IPS-NIHi7 (cell line): ENCODE measurements at regions not wholly inside any gene's neighbourhood (a gene's known extent, or its start where the extent isn't known, plus 50 kb on each side); places are given as distances from the start of the nearest gene placed in this dataset.

Experiments used
- DNase-seq: peaks from one replicate; pipeline ENCODE4 v3.0.0; 2012; ENCODE audit warnings: mixed read lengths; ENCODE audit errors: extremely low spot score

- no peak for DNase-seq
These were observed 203.5 kb downstream of the MBD2 start for GRCh38 chr18:54020966-54021365.

- no peak for DNase-seq
These were observed 204.2 kb downstream of the MBD2 start for GRCh38 chr18:54020156-54020745.

GRCh38 chr18:54019641-54020040, 204.8 kb downstream of the MBD2 start:
- no peak for DNase-seq

DNA sequence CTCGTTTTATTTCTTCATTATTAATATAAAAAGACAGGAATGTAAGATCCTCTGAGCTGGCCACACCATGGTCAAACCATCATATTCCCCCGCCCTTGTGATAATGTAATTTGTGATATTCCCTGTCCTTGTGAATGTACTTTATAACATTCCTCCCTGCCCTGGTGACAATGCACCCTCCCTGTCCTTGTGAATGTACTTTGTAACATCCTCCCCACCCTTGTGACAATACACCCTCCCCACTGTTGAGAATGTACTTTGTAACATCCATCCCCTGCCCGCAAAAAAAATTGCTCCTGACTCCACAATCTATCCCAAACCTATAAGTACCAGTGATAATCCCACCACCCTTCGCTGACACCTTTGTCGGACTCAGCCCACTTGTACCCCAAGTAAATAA, 211.0 kb downstream of the MBD2 start:
- DNase-seq, result no peak

DNA sequence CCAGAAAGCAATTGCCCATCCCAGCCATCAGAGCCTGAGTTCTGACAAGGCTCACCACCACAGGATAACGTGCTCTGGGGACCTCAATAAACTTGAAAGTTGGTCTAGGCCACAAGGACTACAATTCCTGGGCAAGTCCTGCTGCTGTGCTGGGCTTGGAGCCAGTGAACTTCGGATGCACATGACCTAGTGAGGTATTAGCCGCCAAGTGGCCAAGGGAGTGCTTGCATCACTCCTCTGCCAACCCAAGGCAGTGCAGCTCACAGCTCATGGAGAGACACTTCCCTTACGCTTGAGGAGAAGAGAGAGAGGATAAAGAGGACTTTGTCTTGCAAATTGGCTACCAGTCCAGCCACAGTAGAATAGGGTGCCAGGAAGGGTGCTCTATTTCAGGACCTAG, 219.6 kb downstream of the MBD2 start:
- peak; percentile 24 for DNase-seq

DNA sequence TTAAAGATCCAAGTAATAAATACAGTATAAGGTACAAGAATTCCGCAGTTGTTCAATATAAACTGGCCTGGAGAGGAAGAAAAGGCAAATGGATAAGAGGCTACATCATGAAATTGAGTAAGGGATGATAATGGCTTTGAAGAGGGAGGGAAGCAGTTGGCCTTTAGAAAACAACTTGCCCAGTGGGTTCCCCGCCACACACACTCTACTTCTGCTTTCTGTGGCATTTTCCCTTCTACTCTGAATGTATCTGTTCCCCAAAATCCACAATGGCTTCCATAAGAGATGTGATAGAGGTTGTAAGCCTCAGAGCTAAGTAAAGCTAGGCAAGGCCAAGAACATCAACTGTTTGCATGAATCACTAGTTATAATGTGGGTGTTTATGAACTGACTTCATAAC, 221.3 kb downstream of the MBD2 start:
- no peak for DNase-seq

DNA sequence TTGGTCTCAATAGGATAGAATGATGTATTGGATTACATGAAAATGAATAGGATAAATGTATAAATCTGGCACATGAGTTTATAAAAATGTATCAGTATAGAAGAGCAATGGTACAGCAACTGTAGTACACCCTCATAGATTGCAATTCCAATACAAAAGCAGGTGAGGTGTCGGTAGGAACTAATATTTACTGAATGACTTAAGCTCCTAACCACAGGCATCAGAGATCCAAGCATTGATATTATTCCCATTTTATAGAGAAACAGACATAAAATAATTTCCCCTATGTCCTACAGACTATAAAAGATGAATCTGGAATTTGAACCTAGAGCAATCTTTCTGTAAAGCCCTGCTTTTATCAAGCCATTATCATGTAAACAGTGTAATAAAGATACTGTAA, 227.4 kb downstream of the MBD2 start:
- no peak for DNase-seq

DNA sequence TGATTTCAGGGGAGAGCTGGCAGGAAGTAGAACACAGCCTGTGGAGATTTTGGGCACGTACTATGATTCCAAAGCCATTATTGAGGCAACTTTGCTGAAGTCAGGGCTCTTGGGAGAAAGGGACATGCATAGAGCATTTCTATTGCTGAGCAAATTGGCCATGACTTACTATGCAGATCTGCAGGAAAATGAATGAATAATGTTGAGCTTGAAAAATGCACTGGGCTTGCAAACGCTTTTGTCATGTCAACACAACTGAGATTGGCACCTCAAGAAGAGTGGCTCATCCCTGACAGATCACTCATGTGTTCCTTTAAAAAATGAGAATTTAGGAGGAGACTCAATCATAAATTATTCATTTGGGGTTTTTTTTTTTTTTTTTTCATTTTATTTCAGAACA, 230.5 kb downstream of the MBD2 start:
- DNase-seq, result no peak

- no peak for DNase-seq
These were observed 232.7 kb downstream of the MBD2 start for GRCh38 chr18:53991805-53992204.

- DNase-seq, result no peak
These were observed 233.3 kb downstream of the MBD2 start for GRCh38 chr18:53991202-53991601.

DNA sequence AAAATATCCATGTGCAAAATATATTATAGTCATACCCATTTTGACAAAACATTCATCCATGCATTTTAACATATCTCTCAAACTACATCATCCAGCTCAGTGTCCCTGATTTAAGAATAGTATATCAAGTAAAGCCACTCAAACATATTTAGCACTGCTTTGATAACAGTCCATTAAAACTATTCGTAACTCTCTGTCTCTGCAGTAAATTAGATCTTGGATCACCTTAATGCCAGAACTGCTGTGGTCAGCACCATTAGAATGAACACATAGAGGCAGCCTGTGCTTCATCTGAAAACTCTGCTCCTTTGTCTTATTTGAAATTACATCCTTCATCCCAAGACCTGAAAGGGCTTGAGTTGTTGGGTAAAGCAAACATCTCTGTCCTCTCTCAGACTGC, 234.0 kb downstream of the MBD2 start:
- no peak for DNase-seq

GRCh38 chr18:53984021-53984420, 240.4 kb downstream of the MBD2 start:
- no peak for DNase-seq

DNA sequence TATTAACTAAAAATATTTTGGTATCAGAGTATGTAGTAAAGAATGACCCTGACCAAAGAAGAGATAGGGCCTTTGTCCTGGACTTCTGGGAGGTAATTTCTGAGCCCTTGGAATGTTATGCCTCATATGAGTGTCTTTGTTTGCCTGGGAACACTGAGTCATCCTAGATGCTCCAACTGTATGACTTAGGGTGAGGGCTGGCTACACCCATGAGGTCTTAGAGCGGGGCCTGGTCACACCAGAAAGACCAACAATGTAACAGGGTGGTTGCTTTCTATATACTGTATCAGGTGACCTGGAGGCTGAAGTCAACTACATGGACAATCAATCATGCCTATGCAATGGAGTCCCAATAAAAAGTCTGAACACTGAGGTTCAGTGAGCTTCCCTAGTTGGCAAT, 253.1 kb downstream of the MBD2 start:
- DNase-seq, result no peak

- no peak for DNase-seq
These were observed 271.8 kb downstream of the MBD2 start for GRCh38 chr18:53952700-53953099.

- DNase-seq, result peak; percentile 25
These were observed 273.9 kb downstream of the MBD2 start for GRCh38 chr18:53950545-53950944.

GRCh38 chr18:53948991-53949390, 275.5 kb downstream of the MBD2 start:
- DNase-seq, result no peak

DNA sequence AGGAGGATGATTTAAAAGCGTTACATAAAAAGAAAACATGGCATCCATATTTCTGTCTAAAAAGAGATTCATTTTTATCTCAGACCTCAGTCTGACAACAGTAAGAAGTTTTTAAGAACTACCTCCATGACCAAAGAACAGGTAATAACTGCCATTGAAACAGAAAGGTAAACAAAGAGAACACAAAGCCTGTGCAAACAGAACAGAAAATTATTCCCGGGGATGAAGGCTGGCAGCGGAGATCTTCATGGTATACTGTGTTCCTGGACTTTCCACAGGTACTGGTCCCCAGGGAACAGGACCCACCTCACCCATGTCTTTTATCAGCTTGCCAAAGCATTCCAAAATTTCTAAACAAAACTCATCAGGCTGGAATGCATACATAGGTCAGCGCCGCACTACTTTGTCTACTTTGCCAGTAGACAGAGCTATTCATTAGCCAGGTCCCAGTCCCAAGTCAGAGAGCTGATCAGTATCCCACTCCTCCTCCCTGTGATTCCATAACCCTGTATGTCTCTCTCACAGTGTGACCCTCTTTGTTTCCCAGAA, 277.3 kb downstream of the MBD2 start:
- no peak for DNase-seq

GRCh38 chr18:53946594-53946993, 277.9 kb downstream of the MBD2 start:
- DNase-seq, result no peak

DNA sequence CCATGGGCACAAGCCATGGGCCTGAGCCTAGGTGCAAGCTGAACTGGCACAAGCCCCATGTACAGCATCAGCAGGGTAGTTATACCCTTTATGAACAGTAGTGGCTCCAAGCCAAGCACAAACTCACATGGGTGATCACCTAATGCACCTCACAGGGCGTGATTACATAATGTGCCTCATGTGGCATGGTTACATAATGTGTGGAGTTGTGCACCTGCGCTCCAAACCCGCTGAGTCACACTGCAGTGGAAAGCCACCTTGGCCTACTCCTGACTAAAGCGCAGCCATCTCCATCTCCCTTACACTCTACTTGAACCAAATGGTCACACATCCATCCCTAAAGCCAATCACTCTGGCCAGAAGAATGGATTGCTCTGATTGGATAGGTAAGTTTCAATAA, 279.7 kb downstream of the MBD2 start:
- DNase-seq, result no peak

DNA sequence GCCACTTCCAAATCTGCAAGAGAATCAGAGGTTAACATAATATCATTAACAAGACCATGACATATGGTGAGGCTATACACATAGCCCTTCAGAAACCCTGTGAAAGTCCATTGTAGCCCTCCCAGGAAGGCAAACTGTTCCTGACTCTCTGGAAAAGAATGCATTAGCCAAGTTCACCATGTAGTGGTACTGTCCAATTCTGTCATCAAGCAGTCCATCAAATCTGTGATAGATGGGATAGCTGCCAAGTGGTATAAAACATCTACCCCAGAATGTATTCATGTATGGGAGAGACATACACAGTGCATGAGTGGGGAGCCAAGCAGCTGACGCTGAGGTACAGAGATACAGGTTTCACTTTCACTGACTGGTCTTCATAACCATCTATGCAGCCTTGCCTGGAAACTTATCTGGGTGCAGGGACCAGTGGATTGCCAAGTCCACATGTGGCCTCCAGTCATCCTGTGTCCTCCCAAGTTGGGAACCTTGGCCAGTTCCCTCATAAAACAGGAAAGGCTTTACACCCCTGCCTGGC, 281.1 kb downstream of the MBD2 start:
- DNase-seq, result no peak

DNA sequence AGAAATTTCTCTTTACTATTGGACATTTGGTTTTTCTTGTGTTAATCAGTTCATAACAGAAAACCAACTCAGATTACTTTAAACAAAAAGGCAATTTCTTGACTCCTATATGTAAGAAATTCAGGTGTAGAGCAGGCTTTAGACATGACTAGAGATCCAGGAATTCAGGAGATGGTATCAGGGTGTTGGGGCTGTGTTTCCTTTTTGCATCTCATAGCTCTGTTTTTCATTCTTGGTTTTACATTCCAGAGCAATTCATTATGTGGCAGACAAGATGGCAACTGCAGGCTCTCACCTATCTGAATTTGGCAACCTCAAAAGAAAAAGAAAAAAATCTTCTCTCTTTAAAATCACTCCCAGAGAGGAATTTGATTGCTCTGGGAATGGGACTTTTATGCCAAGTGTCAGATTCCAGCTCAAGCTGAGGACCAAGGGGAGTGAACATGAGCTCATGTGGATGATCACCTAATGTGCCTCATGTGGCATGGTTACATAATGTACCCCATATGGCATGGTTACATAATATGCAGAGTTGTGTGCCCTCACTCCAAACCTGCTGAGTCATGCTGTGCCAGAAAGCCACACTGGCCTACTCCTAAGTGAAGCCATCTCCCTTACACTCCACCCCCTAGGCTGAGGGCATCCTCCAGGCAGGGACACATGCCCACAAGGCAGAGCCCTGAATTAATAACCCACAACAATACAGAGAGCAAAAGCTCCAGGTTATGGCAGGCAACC, 282.7 kb downstream of the MBD2 start:
- no peak for DNase-seq

DNA sequence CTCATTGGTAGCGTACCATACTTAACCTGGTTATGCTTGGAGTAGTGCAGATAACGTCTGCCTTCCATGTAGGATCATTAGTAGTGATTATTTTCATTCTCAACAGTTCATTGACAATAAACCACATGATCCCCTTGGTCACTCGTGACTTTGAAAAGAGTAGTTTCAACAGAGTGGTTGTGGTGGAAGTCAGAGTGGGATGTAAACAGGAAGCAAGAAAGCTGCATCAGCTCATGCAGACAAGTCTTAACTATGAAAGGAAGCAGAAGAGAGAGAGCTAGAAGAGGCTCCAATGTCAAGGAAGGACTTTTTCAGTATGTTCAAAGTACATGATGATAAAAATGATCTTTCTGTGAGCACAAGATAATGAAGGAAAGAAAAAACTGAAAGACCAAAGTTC, 287.4 kb downstream of the MBD2 start:
- no peak for DNase-seq

- no peak for DNase-seq
These were observed 288.7 kb downstream of the MBD2 start for GRCh38 chr18:53935803-53936202.
